ENCODE measurements at regions not wholly inside any gene's neighbourhood (a gene's known extent, or its start where the extent isn't known, plus 50 kb on each side); places are given as distances from the start of the nearest gene placed in this dataset.
"Not testable (repeated sequence)": the region's sequence is repeated elsewhere in the genome, so short reads cannot be mapped to it uniquely, and the experiment has no call there.

DNA sequence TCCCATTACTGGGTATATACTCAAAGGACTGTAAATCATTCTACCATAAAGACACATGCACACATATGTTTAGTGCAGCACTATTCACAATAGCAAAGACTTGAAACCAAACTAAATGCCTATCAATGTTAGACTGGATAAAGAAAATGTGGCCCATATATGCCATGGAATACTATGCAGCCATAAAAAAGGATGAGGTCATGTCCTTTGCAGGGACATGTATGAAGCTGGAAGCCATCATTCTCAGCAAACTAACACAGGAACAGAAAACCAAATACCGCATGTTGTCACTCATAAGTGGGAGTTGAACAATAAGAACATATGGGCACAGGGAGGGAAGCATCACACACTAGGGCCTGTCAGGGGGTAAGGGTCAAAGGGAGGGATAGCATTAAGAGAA lies 1172.4 kb upstream of the ADGRB3 start:
- DNase-seq, result not testable (repeated sequence)

DNA sequence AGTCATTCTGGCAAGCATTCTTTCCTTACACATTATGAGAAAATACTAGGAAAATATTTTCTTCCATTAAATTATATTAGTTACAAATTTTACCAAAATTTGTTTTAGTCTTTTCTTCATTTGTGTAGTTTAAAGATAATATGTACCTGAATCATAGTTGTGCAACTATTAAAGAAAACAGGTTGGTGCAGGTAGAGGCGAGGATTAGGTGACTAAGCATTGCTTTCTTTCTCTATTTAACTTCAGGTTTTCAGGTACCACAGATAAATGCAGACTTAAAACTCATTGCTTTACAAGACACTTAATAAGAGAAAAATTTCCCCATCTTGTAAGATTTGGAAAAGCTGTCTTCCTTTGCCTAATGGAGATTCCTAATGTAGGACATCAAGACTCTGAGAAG lies 1175.5 kb upstream of the ADGRB3 start:
- DNase-seq, result no peak

DNA sequence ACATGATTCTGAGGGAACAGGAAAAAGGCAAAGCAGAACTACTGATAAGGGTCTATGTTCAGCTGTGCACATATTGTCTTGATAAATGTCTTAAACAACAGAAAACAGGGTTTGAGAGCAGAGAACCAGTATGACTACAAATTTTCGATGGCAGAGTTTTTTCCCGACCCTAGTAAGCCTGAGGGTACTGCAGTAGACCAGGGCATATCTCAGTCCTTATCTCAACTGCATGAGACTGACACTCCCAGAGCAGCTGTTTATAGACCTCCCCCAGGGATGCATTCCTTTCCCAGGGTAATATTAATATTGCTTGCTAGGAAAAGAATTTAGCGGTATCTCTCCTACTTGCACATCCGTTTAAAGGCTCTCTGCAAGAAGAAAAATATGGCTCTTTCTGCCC lies 1176.8 kb upstream of the ADGRB3 start:
- DNase-seq, result no peak

DNA sequence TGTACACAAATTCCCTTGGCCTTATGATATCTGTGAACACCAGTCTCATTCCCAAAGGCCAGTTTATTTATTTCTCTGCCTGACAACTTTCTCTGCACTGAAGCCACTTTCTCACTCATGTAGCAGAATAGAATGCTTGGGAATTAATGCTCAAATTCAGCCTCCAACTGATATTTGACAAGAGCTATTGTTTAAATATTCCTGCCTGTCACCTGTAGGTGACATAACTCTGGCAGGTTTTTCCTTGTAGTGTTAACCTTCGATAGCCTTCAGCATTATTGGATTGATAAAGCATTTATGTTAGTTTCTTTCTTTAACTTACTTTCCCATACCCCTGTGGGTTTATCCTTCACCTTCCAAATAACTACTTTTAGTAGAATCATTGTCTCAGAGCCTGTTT lies 1183.2 kb upstream of the ADGRB3 start:
- no peak for DNase-seq

DNA sequence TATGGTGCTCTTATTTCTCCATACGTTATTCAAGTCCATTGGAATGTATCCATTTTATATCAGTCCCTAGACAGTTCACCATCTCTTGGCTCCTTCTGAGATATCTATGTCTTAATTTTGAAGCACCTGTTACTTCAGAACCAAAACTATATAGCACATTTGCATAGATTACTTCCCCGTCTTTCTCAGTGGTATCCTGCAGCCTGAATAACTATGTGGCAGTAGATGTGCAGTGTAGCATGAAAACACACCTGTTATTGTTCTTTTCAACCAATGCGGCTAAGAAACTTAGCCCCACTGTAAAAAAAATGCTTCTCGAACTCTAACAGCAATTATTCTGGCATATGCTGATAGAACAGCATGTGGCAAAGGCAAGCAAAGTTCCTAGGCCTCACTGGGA lies 1184.4 kb upstream of the ADGRB3 start:
- DNase-seq, result no peak

DNA sequence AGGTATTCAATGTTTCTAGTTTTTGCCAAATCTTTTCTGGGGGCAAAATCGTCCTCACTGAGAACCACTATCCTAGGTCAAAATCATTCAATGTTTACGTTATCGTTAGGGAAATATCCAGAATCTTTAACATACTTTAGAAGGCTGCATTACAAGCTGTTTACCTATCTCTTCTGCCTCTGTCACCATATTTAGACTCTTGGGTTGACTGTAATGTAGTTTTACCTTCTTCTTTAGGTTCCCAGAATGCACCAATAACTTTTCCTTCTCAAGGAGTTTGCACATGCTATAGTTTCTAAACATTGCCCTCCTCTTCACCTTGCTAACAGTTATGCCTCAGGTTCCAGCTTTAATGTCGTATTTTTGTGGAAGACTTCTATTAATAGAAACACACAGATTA lies 1185.5 kb upstream of the ADGRB3 start:
- no peak for DNase-seq

DNA sequence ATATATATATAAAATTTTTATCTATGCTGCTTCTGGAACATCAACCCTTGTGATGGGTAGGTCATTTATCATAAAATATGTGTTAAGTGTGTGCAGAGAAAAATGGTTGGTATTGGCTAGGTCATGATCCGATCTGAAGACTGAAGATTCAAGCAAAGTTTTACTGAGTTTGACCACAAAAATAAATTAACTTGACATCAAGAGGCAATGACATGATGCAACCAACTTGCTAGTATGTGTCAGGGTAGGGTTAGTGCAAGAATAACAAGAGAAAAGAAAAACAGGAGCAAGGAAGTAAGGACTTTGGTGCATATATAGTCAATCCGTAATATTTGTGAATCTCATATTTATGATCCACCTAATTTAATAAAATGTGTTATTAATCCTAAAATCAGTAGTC lies 1202.0 kb upstream of the ADGRB3 start:
- DNase-seq, result no peak

DNA sequence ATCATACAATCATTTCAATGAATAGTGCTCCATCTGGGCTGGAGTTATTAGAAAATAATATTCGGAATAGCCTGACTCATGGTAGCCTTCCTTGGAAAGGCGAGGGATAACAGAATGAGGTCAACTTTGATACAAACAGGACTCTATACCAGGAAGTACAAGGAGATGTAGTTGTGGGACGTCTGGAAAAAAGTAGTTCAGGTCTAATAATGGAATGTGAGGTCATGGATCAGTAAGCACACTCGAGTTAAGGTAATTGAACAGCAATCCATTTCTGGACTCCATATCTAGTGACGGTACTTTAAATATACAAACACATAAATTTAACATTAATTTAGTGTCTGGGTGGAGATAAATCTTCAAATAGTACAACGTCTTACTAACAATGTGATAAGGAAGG lies 1204.0 kb upstream of the ADGRB3 start:
- DNase-seq, result no peak

DNA sequence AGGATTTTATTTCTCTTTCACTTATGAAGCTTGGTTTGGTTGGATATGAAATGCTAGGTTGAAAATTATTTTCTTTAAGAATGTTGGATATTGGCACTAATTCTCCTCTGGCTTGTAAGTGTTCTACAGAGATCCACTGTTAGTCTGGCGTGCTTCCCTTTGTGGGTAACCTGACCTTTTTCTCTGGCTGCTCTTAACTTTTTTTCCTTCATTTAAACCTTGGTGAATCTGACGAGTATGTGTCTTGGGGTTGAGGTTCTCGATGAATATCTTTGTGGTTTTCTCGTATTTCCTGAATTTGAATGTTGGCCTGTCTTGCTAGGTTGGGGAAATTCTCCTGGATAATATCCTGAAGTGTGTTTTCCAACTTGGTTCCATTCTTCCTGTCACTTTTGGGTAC lies 1208.4 kb upstream of the ADGRB3 start:
- not testable (repeated sequence) for DNase-seq

DNA sequence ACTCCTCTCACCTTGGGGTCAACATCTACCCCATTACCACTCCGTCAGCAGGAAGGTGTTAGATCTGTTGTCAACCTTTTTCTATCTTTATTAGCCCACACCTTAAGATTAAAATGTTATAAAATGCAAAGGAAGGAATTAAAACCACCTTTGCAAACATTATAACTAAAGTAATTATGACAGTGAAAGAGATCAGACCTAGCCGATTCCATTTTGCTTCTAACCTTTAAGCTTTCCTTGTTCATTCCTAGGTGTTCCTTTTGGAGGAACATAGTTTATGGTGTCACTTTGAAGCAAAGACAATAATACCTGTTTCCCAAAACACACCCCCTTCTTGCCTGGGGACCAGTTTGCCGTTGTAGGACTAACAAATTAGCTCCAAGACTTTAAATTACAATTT lies 1223.0 kb upstream of the ADGRB3 start:
- no peak for DNase-seq

DNA sequence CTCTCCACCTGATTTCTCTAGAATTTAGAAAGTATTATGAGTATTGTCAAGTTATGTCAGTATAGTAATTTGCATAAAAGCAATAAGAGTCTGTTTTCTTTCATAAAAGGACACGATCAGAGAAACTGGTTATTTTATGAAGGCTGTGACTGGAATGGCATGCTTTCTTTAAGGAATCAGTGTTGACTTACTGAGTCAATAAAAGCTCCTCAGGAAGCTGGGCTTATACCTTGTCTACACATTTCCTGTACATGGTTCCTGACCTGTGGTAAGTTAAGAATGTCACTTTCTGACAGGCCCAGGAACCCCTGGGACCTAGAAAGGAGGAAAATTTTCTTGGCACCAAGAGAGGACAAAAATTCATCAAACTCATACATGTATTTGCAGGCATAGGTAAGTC lies 1224.0 kb upstream of the ADGRB3 start:
- no peak for DNase-seq

DNA sequence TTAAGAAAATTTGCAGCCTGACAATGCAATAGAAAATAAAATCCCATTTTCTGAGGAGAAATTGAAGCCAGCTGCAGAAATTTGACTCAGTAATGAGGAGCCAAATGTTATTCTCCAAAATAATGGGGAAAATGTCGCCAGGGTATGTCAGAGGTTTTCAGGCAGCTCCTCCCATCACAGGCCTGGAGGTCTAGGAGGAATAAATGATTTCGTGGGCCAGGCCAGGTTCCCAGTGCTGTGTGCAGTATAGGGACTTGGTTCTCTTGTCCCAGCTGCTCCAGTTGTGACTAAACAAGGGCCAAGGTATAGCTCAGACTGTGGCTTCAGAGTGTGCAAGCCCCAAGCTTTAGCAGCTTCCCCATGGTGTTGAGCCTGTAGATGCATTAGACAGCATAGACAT lies 1240.8 kb upstream of the ADGRB3 start:
- no peak for DNase-seq

DNA sequence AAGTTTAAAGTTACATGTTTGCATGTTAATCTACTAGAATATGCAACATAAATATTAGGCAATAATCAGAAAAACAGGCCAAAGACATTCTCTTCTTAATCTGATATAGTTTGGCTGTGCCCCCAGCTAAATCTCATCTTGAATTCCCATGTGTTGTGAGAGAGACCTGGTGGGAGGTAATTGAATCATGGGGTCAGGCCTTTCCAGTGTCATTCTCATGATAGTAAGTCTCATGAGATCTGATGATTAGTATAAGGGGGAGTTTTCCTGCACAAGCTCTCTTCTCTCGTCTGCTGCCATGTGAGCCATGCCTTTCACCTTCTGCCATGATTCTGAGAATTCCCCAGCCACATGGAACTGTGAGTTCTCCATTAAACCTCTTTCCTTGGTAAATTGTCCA lies 1241.7 kb upstream of the ADGRB3 start:
- DNase-seq, result no peak

DNA sequence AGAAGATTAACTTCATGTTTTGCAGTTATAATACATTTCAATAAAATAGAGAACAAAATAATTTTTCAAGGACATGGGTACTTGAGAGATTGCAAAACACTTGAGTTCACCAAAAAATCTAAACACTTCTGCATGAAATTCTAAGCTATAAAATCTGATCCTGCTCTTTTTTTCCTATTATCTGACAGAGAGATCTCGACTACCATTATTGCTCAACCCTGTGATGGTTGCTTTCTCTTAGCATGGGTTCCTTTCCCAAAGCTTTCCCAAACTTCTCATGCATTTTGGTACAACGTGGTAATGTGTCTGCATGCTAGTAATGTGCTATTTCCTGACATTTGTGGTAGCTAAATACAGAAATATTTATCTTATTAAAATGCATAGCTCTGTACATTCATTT lies 1243.1 kb upstream of the ADGRB3 start:
- no peak for DNase-seq

DNA sequence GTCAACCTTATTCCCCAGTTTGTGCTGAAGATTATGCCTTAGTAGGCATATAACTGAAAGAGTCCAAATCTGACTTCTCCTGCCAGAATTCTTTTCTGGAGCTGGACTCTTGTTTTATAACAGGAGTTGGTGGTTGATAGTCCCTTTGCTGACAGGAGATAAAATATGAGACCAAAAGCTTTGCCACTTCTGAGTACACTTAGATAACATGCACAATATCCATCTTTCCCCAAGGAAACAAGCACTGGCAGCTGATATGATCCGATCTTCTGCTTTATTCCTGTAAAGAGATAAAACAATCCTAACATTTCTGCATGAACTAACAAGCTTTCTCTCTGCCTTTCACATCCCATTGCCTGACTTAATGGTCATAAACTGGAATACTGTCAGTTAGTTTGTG lies 1265.4 kb upstream of the ADGRB3 start:
- DNase-seq, result no peak

DNA sequence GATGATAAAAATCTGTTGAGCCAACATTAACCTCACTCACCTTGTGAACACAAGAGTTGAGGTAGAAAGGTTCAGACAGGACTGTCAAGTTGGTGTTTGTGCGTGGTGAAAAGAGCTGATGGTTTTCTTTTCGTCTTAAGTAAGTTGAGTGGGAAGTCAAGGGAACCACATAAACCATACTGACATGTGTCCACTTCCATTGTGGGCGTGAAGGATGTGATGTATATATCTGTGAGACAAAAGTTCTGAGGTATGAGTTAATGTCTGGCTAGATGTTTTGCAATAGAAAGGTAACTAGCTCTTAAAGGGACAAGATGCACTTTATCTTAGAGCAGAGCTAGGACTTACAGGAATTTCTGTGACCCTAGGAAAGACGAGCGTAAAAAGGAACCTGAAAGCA lies 1272.1 kb upstream of the ADGRB3 start:
- no peak for DNase-seq

DNA sequence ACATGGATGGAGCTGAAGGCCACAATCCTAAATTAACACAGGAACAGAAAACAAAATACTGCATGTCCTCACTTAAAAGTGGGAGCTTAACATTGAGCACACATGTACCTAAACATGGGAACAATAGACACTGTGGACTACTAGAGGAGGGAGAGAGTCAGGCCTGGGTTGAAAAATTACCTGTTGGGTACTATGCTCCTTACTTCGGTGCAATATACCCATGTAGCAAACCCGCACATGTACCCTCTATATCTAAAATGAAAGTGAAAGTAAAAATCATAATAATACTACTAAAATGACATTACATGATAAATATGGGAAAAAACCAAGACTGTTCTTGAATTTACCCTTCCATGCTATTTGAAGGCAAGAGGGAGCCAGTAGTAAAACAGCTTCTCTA lies 1273.8 kb upstream of the ADGRB3 start:
- DNase-seq, result no peak

DNA sequence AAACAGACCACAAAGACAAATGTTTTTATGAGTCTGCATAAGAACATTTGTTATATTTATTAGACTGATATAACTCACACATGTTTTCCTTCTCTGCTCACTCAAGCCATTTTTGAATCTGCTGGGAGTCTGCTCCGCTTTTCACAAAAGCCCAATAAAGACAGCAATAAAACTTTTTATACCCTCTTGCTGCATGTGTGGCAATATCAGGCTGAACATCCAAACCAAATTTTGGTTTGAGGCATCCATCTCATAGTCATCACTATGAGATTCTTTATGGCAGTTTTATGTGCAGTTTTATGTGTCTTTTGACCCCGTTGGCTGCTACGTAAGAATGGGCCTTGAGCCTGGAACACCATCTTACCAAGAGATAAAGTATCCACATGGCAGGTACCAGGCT lies 1276.8 kb upstream of the ADGRB3 start:
- DNase-seq, result no peak

DNA sequence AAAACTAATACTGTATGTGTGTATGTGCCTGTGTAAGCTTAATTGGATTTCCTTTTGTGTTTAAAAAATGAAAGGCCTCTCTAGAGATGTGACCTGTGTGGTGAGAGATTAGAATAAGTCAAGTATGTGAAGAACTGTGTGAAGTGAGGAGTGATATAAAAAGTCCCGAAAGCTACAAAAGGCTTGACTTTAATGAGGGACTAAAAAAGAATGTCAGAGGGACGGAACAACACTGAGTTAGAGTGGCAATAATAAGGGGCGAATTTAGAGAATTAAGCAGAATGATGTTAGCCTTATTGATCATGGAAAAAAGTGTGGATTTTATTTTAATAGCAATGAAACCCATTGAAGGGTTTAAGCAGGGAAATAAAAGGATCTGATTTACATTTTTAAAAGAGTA lies 1281.2 kb upstream of the ADGRB3 start:
- DNase-seq, result no peak

DNA sequence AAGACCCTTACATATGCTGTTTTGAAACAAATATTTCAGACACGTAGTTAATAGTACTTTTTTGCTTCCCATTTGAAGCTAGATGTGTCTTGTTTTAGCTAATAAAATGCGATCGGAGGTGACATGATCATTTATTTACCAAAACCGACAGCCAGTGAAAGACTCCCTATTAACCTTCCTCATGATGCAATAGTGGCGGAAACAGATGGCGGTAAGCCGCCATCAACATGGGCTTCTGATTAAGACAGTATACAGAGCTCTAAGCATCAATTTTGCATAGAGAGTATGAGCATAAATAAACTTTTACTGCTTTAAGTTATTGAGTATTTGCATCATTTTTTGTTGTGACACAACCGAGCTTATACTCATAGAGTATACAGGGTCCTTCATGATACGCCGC lies 1282.4 kb upstream of the ADGRB3 start:
- no peak for DNase-seq

DNA sequence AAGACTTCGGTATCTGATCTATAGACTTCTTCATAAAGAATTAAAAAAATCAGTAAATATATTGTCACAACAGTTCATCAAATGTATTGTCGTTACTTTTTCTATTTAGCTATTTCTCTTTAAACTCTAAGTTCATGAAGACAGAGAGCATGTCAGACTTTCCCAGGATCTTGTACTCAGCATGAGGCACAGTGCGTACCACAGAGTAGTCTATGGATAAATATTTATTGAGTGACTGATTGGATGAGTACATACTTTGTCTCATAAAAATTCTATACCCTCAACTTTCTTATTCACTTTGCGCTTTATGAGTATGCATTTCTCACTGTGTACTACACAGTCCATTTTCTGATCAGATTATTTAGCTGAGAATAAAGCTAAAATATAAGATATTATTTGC lies 1284.4 kb upstream of the ADGRB3 start:
- DNase-seq, result no peak

DNA sequence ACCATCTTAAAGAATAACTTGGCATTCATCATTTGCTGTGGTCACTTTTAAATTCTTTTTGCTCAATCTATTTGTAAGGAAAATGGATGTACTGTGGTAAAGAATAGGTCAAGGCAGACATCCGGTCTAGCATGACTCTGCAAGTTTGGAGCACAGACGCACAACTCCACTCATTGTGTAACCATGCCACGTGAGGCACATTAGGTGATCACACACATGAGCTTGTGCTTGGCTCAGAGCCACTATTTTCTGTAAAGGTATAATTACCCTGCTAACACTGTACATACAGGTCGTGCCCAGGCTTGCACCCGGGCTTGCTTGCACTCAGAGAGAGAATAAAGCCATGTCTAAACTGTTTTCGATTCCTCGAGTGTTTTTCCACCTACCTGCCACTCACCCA lies 1289.1 kb upstream of the ADGRB3 start:
- no peak for DNase-seq

DNA sequence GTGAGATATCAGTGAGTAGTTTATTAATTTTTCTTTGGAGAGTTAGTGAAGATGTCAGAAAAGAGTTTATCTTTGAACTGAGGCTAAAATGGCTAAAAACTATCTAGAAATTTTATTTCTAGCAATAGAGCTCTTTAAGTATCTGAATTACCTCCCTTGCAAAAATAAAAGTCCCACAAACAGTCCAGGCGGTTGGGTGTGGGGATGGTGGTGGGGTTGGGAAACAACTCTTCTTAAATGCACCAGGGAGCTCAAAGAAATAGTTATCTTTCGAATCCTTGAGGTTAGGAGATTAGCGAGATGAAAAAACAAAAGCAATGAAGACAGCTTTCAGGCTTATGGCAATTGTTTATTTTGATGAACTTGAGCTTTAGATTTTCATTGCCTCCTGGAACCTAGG lies 1299.1 kb upstream of the ADGRB3 start:
- no peak for DNase-seq

DNA sequence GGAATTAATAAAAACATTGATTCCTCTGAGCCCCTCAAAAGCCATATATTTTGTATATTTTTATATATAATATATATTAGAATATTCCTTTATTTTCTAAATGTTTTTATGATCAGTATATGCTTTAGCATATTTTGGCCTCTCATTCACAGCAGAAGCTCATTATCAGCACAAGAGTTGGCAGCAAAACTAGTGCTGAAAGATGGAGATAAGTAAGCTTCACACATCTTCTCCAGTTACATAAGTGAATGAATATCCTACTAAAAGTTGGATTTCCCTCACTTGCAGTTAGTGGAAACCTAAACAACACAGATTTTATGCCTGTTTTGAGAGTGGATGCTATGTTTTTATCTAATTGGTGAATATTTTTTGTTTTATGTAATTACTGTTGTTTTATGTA lies 1303.8 kb upstream of the ADGRB3 start:
- DNase-seq, result no peak

DNA sequence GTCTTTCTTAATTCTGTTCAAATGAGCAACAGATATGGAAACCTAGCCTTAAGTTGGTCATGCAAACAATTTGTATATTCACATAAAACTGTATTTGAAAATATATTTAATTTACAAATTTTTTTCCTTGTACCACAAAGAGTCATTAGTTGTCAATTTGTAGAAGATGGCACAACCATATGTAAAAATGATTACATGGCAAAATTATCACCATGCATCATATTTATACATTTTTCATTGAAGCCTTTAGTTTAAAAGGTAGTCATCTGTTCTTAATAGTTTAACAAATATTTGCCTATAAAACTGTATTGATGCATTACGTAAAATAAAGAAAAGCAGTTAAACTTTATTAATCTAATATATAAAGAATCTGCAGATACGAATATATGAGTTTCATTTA lies 1306.8 kb upstream of the ADGRB3 start:
- no peak for DNase-seq

DNA sequence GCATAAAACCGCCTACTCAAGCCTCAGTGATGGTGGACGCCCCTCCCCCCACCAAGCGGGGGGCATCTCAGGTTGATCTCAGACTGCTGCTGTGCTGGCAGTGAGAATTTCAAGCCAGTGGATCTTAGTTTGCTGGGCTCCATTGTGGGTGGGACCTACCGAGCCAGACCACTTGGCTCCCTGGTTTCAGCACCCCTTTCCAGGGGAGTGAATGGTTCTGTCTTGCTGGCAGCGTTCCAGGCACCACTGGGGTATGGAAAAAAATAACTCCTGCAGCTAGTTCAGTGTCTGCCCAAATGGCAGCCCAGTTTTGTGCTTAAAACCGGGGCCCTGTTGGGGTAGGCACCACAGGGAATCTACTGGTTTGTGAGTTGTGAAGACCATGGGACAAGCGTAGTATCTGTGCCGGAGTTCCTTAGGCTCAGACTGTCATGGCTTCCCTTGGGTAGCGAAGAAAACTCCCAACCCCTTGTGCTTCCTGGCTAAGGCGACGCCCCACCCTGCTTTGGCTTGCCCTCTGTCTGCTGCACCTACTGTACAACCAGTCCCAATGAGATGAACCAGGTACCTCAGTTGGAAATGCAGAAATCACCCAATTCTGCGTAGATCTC lies 1334.5 kb upstream of the ADGRB3 start:
- DNase-seq, result no peak

Measured in NCI-H1694 (cell line).